Kidney (tissue), 13 donors: ENCODE measurements at regions not wholly inside any gene's neighbourhood (a gene's known extent, or its start where the extent isn't known, plus 50 kb on each side); places are given as distances from the start of the nearest gene placed in this dataset.

Experiments
- DNase-seq, 5 donors: peaks; one replicate each; pipeline ENCODE4 v3.0.0-alpha.2; 2013 to 2020
- FAIRE-seq: peaks from 2 replicates; lab custom pipeline; 2012; peaks lifted over from hg19 to GRCh38; lab: Jason Lieb, UNC
- H3K27ac ChIP-seq, 2 donors: one replicate each; pipeline ENCODE4 v1.7.0; 2013; ENCODE audit warnings: low read depth in 2 of 2, low read length in 2 of 2, inconsistent platforms in 1 of 2
- H3K27me3 ChIP-seq: one replicate; pipeline ENCODE4 v1.7.1; 2013; ENCODE audit warnings: low read length, inconsistent platforms; ENCODE audit not compliant: control insufficient read depth, insufficient read depth
- H3K36me3 ChIP-seq, 3 donors: one replicate each; pipeline versions ENCODE4 v1.7.0 to v1.7.1; 2013; ENCODE audit warnings: low read length in 3 of 3, control low read depth in 1 of 3, inconsistent platforms in 1 of 3; ENCODE audit not compliant: insufficient read depth in 3 of 3, control insufficient read depth in 2 of 3
- H3K4me1 ChIP-seq, 3 donors: one replicate each; pipeline versions ENCODE4 v1.7.0 to v1.7.1; 2013; ENCODE audit warnings: low read length in 3 of 3, inconsistent platforms in 1 of 3, low read depth in 1 of 3; ENCODE audit not compliant: control insufficient read depth in 2 of 3, insufficient read depth in 2 of 3
- H3K4me3 ChIP-seq, 3 donors: one replicate each; pipeline versions ENCODE4 v1.7.0 to v1.8.1; 2013; ENCODE audit warnings: low read length in 3 of 3, control low read depth in 1 of 3, inconsistent platforms in 1 of 3
- H3K9ac ChIP-seq, 3 donors: one replicate each; pipeline versions ENCODE4 v1.7.0 to v1.7.1; 2013; ENCODE audit warnings: low read length in 3 of 3, control low read depth in 1 of 3, inconsistent platforms in 1 of 3
- H3K9me3 ChIP-seq, 3 donors: one replicate each; pipeline versions ENCODE4 v1.7.0 to v1.7.1; 2013; ENCODE audit warnings: low read length in 3 of 3, control low read depth in 1 of 3, inconsistent platforms in 1 of 3; ENCODE audit not compliant: control insufficient read depth in 2 of 3, insufficient read depth in 1 of 3
- CTCF ChIP-seq: IDR thresholded peaks from 3 replicates; pipeline ENCODE4 v1.5.1; 2012; ENCODE audit warnings: mild to moderate bottlenecking, moderate library complexity, borderline replicate concordance; ENCODE audit not compliant: insufficient read depth; ENCODE audit errors: extremely low read depth
- intact Hi-C: fragments of 100-400 bp; cut with DNase I; formaldehyde crosslinking; loops from one replicate; pipeline ENCODE4 v1.11.1; 2022
- donor health status: control.
- donor health status: control.
- donor health status: control.
- donor health status: control.
- donor health status: control.
- donor health status: DM: yes; HTN: yes; CAD: no.
- donor health status: Normal renal cell carcinoma (clear cell type).

- DNase-seq (peak in 2 of 5 donors; percentile 36 to 69), FAIRE-seq (no peak)
- Histone ChIP-seq H3K36me3 (no peaks in the 10 kb centered on the region), H3K4me3 (no peak overlapping the region), H3K27me3 (no peaks in the 10 kb centered on the region), H3K27ac (no peak overlapping the region), H3K4me1 (no peaks in the 10 kb centered on the region), H3K9ac (no peak overlapping the region), H3K9me3 (no peaks in the 10 kb centered on the region)
- intact Hi-C loops, result no loop called here
- TF ChIP-seq CTCF, result no peak
Observed at GRCh38 chr7:138204285-138204981, 128.2 kb downstream of the AKR1D1 start.

- Histone ChIP-seq H3K4me1 (no peaks in the 10 kb centered on the region), H3K4me3 (no peak overlapping the region), H3K27me3 (no peaks in the 10 kb centered on the region), H3K27ac (no peak overlapping the region), H3K9ac (no peak overlapping the region), H3K9me3 (no peaks in the 10 kb centered on the region), H3K36me3 (no peaks in the 10 kb centered on the region)
- no peak for FAIRE-seq
- intact Hi-C loops, result no loop called here
- TF ChIP-seq CTCF, result no peak
- DNase-seq, result no peak
Observed at GRCh38 chr7:138204982-138205298, 128.7 kb downstream of the AKR1D1 start.

GRCh38 chr7:138205614-138206150, 129.4 kb downstream of the AKR1D1 start:
- Histone ChIP-seq H3K9ac (no peak overlapping the region), H3K9me3 (no peaks in the 10 kb centered on the region), H3K36me3 (no peaks in the 10 kb centered on the region), H3K27me3 (no peaks in the 10 kb centered on the region), H3K27ac (no peak overlapping the region), H3K4me1 (no peaks in the 10 kb centered on the region), H3K4me3 (no peak overlapping the region)
- FAIRE-seq, result no peak
- DNase-seq, result no peak
- intact Hi-C loops, result no loop called here
- TF ChIP-seq CTCF, result no peak

GRCh38 chr7:138207555-138207971, 131.3 kb downstream of the AKR1D1 start:
- no peaks in the 10 kb centered on the region for H3K36me3 ChIP-seq
- H3K9ac ChIP-seq, result no peak overlapping the region
- no peaks in the 10 kb centered on the region for H3K4me1 ChIP-seq
- no peak overlapping the region for H3K27ac ChIP-seq
- no peak overlapping the region for H3K4me3 ChIP-seq
- DNase-seq (no peak), FAIRE-seq (no peak)
- no peaks in the 10 kb centered on the region for H3K27me3 ChIP-seq
- intact Hi-C loops, result no loop called here
- H3K9me3 ChIP-seq, result no peaks in the 10 kb centered on the region
- TF ChIP-seq CTCF, result no peak
